OCI-LY7 (cell line): ENCODE measurements at regions not wholly inside any gene's neighbourhood (a gene's known extent, or its start where the extent isn't known, plus 50 kb on each side); places are given as distances from the start of the nearest gene placed in this dataset.
"Not testable (repeated sequence)": the region's sequence is repeated elsewhere in the genome, so short reads cannot be mapped to it uniquely, and the experiment has no call there.

Source experiments
- BruUV-seq: library from RNA; stranded (reverse); fragments of 400-500 nt; replicated peaks from 2 replicates; lab custom pipeline; 2021; lab: Mats Ljungman, UMichigan
- CTCF ChIA-PET: fragments of 300-600 bp; sonication (Branson Sonifier 250); formaldehyde crosslinking; loops from one replicate; lab custom pipeline; 2022; ENCODE audit warnings: antibody characterized with exemption; ENCODE audit not compliant: unreplicated experiment; lab: Charles Lee
- POLR2A ChIA-PET: fragments of 300-600 bp; sonication (Branson Sonifier 250); formaldehyde crosslinking; loops from one replicate; lab custom pipeline; 2022; ENCODE audit warnings: antibody characterized with exemption; lab: Charles Lee
- DNase-seq: peaks from one replicate; pipeline ENCODE4 v3.0.0-alpha.2; 2015; ENCODE audit warnings: low spot score
- H2AFZ ChIP-seq: fragments of 200-600 bp; sonication (generic), shearing (Covaris generic); 2 replicates; pipeline ENCODE4 v1.6.1; 2014; ENCODE audit warnings: mild to moderate bottlenecking, antibody characterized with exemption, low read length, moderate library complexity
- H3K27ac ChIP-seq: fragments of 200-600 bp; sonication (generic); 2 replicates; pipeline ENCODE4 v1.5.1; 2014; ENCODE audit warnings: mixed run types, low read depth, mild to moderate bottlenecking, moderate library complexity, low read length, inconsistent platforms; ENCODE audit not compliant: poor library complexity, severe bottlenecking
- H3K36me3 ChIP-seq: fragments of 200-600 bp; sonication (generic); 2 replicates; pipeline ENCODE4 v1.6.1; 2014; ENCODE audit warnings: mild to moderate bottlenecking, antibody characterized with exemption, low read length, moderate library complexity, mixed read lengths; ENCODE audit not compliant: insufficient read depth
- H3K4me1 ChIP-seq: fragments of 200-600 bp; sonication (generic); 2 replicates; pipeline ENCODE4 v1.5.1; 2014; ENCODE audit warnings: mild to moderate bottlenecking, low read length; ENCODE audit not compliant: insufficient read depth, poor library complexity, severe bottlenecking
- H3K4me2 ChIP-seq: fragments of 200-600 bp; sonication (generic); 2 replicates; pipeline ENCODE4 v1.6.1; 2014; ENCODE audit warnings: mild to moderate bottlenecking, low read length
- H3K4me3 ChIP-seq: fragments of 200-600 bp; sonication (generic); 2 replicates; pipeline ENCODE4 v1.5.1; 2014; ENCODE audit warnings: mild to moderate bottlenecking, low read depth, low read length; ENCODE audit not compliant: poor library complexity, severe bottlenecking
- H3K79me2 ChIP-seq: fragments of 200-600 bp; sonication (generic); 2 replicates; pipeline ENCODE4 v1.6.1; 2016; ENCODE audit warnings: low read depth, mild to moderate bottlenecking, low read length, moderate library complexity, mixed read lengths; ENCODE audit not compliant: insufficient read depth
- H3K9me2 ChIP-seq: fragments of 200-600 bp; sonication (generic); 2 replicates; pipeline ENCODE4 v1.6.1; 2016; ENCODE audit warnings: mild to moderate bottlenecking, low read length, mixed read lengths; ENCODE audit not compliant: insufficient read depth
- H3K9me3 ChIP-seq: fragments of 200-600 bp; sonication (generic); 2 replicates; pipeline ENCODE4 v1.6.1; 2014; ENCODE audit warnings: mild to moderate bottlenecking, mixed run types, low read length, mixed read lengths
- H4K20me1 ChIP-seq: fragments of 200-600 bp; sonication (generic); 2 replicates; pipeline ENCODE4 v1.6.1; 2014; ENCODE audit warnings: mild to moderate bottlenecking, antibody characterized with exemption, low read length, moderate library complexity, mixed read lengths; ENCODE audit not compliant: insufficient read depth
- CTCF ChIP-seq: fragments of 200-600 bp; sonication (generic); conservative IDR thresholded peaks from 2 replicates; pipeline ENCODE4 v1.5.1; 2014; ENCODE audit warnings: mild to moderate bottlenecking, antibody characterized with exemption, low read length, moderate library complexity, mixed read lengths
- EZH2phosphoT487 ChIP-seq: fragments of 200-600 bp; sonication (generic); IDR thresholded peaks from 2 replicates; pipeline ENCODE4 v1.6.1; 2018; ENCODE audit warnings: low read depth, borderline replicate concordance, mild to moderate bottlenecking, mixed run types, antibody characterized with exemption, low read length, moderate library complexity, mixed read lengths
- intact Hi-C: fragments of 100-400 bp; cut with micrococcal nuclease; formaldehyde crosslinking; loops from one replicate; pipeline ENCODE4 v1.10.0; 2022; ENCODE audit not compliant: unreplicated experiment

DNA sequence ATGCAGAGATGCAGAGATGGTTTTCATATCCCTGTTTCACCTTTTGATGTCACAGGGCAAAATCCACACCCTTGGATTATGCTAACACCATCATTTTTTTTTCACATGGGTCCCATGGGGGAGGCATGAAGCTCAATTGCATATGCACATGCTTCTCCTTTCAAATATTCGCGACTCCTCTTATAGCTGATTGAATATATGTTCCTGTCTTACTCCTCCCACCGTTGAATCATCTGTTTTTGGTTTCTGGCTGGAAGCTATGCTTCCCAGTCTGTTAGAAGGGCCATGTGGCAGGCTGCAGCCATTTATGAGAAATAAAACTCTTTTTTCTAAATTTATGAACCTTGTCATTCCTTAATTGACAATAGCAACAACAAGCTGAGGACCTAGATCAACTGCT lies 877.9 kb upstream of the CDH18 start:
- H2AFZ ChIP-seq, H3K4me2 ChIP-seq, DNase-seq, H3K9me2 ChIP-seq, H3K9me3 ChIP-seq, CTCF ChIA-PET, H3K4me3 ChIP-seq, H4K20me1 ChIP-seq, BruUV-seq, H3K4me1 ChIP-seq, H3K27ac ChIP-seq, intact Hi-C loops, H3K79me2 ChIP-seq, POLR2A ChIA-PET, H3K36me3 ChIP-seq: not testable (repeated sequence)

- Histone ChIP-seq H3K79me2 (no peaks in the 10 kb centered on the region), H3K4me1 (no peaks in the 10 kb centered on the region), H4K20me1 (no peaks in the 10 kb centered on the region), H3K27ac (no peak overlapping the region), H3K9me2 (no peaks in the 10 kb centered on the region), H3K4me3 (no peak overlapping the region), H3K36me3 (no peaks in the 10 kb centered on the region), H3K9me3 (no peaks in the 10 kb centered on the region), H2AFZ (no peak overlapping the region), H3K4me2 (no peak overlapping the region)
- ChIA-PET POLR2A (no interaction called here), CTCF (no interaction called here)
- TF ChIP-seq CTCF (no peak), EZH2phosphoT487 (no peak)
- BruUV-seq = no TSS peak
- DNase-seq = no peak
- intact Hi-C loops = no loop called here
These were observed 845.2 kb upstream of the CDH18 start for GRCh38 chr5:20833081-20833627.

GRCh38 chr5:20832204-20833080 lies 844.4 kb upstream of the CDH18 start:
- Histone ChIP-seq H4K20me1 (no peaks in the 10 kb centered on the region), H3K79me2 (no peaks in the 10 kb centered on the region), H3K4me2 (no peak overlapping the region), H2AFZ (no peak overlapping the region), H3K4me1 (no peaks in the 10 kb centered on the region), H3K36me3 (no peaks in the 10 kb centered on the region), H3K9me3 (no peaks in the 10 kb centered on the region), H3K9me2 (no peaks in the 10 kb centered on the region), H3K4me3 (no peak overlapping the region), H3K27ac (no peak overlapping the region)
- TF ChIP-seq CTCF (no peak), EZH2phosphoT487 (no peak)
- ChIA-PET CTCF (no interaction called here), POLR2A (no interaction called here)
- DNase-seq = no peak
- BruUV-seq = no TSS peak
- intact Hi-C loops = no loop called here

DNA sequence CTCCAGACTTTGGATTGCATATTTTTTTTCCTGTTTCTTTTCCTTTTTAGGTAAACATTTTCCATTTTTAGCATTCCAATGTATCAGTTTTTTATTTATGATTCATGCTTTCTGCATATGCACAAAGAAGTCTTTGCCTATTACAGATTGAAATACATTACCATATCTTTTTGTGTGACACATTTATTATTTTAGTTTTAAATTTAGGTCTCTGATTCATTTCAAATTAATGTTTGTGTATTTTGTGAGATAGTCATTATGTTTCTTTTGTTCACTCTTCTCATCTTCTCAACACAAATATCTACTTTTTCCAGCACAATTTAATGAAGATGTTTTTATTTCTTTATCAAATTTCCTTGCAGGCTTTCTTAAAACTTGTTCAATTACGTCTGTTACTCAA lies 838.0 kb upstream of the CDH18 start:
- POLR2A ChIA-PET, CTCF ChIA-PET, H3K79me2 ChIP-seq: not testable (repeated sequence)

DNA sequence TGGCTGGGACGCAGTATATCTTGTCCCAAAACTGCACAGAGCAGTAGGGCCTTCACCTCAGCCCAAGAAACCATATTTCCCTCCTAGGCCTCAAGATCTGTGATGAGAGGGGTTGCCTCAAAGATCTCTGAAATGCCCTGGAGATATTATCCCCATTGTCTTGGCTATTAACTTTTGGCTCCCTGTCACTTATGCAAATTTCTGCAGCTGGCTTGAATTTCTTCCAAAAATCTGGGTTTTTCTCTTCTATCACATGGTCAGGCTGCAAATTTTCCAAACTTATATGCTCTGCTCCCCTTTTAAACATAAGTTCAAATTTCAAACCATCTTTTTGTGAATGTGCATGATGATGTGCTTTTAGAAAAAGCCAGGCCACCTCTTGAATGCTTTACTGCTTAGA lies 809.2 kb upstream of the CDH18 start:
- POLR2A ChIA-PET, intact Hi-C loops, BruUV-seq, DNase-seq, H3K4me2 ChIP-seq, H3K4me3 ChIP-seq, CTCF ChIA-PET, H3K27ac ChIP-seq, H2AFZ ChIP-seq, H3K36me3 ChIP-seq, H3K9me3 ChIP-seq, H4K20me1 ChIP-seq, H3K9me2 ChIP-seq, H3K4me1 ChIP-seq, H3K79me2 ChIP-seq: not testable (repeated sequence)

More for the DNA sequence above, 838.0 kb upstream of the CDH18 start:
- H3K4me3 ChIP-seq, H2AFZ ChIP-seq, DNase-seq, H3K9me3 ChIP-seq, H3K27ac ChIP-seq, H3K9me2 ChIP-seq, intact Hi-C loops, H3K4me2 ChIP-seq, BruUV-seq, H4K20me1 ChIP-seq, H3K36me3 ChIP-seq, H3K4me1 ChIP-seq: not testable (repeated sequence)
